ENCODE measurements at regions not wholly inside any gene's neighbourhood (a gene's known extent, or its start where the extent isn't known, plus 50 kb on each side); places are given as distances from the start of the nearest gene placed in this dataset.
"Not testable (repeated sequence)": the region's sequence is repeated elsewhere in the genome, so short reads cannot be mapped to it uniquely, and the experiment has no call there.

DNA sequence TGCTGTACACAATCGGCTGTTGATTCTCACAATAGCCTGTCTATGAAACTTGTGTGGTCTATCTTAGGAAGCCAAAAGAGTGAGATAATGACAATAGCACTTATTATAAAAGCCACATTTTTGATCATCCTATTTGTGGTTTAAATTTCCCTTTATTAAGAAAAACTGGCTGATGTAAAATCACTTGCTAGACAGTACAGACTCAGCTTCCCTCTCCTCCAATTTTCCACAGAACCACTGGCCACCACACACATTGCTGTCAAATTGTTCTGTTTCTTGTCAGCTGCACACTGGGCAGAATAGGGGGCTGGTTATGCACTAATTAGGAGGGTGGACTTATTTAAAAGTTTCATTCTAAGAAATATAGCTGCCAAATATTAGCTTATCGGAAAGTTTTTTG lies 425.9 kb downstream of the EPHA3 start:
- no peak for DNase-seq

DNA sequence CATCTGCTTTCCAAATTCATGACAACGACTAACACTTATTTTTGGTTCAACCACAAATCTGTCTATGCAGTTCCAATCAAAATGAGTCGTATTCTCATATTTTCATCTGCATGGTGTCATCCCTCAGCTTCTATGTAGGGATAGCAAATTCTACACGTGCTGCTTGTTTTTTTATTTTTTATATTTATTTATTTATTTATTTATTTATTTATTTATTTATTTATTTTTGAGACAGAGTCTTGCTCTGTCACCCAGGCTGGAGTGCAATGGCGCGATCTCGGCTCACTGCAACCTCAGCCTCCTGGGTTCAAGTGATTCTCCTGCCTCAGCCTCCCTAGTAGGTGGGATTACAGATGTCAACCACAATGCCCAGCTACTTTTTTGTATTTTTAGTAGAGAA lies 447.2 kb downstream of the EPHA3 start:
- not testable (repeated sequence) for DNase-seq

DNA sequence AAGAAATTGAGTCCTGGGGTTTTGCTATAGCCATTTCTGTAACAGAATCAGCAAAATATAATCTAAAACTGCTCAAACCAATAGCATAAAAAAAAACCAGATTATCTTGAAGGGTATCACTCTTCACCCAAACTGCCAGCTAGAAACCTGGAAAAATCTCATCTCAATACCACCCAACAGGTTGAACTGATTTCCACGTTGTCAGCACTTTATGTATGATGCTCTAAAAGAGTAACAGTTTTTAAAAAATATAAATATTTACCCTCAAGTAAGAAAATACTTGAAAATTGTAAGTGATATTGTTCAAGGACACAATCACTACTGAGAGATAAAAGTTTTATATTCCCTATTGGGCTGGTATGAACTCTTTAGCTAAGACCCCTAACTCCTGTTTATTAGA lies 451.3 kb downstream of the EPHA3 start:
- no peak for DNase-seq

DNA sequence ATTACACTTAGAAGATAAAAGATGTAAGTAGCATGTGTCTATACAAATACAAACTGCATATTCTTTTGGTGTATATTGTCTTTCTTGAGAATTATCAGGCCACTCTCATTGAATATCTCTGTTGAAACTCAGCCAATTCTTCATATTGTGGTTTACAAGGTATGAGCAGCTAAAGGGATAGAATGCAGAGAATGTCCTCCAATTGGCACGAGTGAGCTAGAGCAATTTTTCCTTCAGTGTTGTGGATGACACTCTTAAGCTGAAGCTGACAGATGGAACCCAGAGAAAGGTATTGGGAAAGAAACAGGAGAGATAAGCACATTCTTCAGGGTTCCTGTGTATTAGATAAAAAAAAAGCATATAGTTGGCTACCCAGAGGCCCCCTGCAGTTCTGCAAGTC lies 453.1 kb downstream of the EPHA3 start:
- DNase-seq, result no peak

DNA sequence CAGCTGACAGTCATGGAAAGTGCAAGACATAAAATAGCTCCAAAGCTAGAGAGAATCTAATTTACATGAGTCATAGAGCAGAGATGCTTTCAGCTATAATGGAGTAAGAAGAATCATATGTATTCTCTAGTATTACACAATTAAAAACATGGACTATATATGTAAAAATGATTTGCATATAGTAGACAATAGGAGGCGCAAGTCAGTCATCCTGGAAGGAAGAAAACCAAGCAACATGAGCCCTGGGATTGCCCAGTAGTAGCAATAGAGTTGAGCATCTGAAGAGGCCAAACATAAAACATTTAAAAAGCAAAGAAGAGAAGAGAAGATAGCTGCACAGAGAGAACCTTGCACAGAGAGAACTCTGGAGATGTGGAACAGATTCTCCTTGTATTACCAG lies 455.0 kb downstream of the EPHA3 start:
- DNase-seq, result no peak

DNA sequence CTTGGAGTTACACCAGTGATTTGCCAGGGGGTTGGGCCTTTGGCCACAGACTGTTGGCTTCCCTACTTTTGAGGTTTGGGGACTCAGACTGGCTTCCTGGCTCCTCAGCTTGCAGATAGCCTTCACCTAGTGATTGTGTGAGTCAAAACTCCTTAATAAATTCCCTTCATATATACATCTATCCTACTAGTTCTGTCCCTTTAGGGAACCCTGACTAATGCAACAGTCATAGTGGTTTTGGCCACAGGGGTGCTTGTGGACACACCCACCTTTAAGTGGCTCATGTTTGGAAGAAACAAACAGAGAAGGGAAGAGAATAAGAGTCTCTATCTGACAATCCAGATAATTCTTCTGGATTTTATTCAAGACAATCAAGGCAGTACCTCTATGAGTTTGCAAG lies 457.7 kb downstream of the EPHA3 start:
- no peak for DNase-seq

DNA sequence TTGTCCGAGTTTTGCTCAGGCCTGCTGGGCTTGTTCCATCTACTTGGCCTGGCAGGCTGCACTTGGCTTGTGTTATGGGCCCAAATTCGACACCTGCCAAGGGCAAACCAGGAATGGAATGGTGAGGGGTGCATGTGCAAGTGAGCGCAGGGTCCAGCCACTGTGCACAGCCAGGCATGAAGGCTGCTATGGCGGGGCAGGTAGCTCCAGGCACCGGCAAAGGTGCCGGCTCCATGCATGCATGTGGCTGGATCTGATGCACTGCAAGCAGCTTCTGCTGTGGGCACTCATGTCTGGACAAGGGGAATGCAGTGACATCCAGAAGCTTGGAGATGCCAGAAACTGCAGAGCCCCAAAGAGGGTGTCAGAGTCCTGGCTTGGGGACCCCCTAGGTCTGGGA lies 463.0 kb downstream of the EPHA3 start:
- no peak for DNase-seq

DNA sequence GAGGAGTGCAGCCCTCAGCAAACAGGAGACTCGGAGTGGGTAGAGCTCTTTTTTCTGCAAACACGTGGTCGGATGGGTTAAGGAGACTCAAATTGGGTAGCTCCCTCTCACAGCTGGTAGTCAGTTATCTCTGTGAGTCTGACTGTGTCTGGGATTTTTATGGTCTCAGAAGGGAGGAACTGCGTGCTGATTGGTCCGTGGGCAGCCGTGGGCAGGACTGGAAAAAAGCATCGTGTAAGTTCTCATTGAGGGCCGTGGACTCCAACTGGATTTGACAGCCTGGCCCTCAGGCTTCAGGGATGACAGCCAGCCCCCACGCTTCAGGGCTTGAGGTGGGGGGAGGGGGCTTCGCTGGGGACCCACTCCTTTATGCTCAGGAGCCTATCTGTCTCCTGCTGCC lies 463.9 kb downstream of the EPHA3 start:
- DNase-seq, result no peak

DNA sequence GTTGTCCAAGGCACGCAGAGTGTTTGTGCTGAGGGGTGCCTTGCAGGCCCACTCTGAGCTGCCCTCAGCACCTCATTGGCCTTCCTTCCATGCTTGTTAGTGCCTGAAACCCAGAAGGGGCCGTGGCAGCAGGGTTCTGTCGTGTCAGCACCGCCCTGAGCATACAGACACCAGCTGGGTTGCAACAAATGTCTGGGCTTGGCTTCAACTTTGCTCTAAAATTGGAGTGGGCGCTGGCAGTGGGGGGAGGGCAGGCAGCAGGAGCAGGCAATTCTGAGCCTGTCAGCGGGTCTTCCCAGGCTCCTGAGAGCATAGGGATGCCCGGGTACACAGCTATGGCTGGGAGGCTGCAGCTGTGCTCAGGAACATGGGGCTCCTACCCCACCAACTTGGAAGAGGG lies 464.3 kb downstream of the EPHA3 start:
- DNase-seq, result no peak

DNA sequence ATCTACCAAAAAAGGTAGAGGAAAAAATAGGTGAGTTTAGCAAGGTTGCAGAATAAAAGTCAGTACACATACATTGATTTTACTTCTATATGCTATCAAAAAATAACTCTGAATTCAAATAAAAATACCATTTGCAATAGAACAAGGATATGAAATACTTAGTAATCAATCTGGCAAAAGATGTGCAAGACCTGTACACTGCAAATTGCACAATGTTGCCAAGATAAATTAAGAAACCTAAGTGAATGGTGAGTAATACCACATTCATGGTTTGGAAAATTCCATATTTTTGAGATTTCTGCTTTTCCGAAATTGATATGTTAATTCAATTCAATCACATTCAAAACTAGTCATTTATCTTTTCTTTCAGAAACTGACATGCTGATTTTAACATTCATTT lies 464.8 kb downstream of the EPHA3 start:
- DNase-seq, result no peak

DNA sequence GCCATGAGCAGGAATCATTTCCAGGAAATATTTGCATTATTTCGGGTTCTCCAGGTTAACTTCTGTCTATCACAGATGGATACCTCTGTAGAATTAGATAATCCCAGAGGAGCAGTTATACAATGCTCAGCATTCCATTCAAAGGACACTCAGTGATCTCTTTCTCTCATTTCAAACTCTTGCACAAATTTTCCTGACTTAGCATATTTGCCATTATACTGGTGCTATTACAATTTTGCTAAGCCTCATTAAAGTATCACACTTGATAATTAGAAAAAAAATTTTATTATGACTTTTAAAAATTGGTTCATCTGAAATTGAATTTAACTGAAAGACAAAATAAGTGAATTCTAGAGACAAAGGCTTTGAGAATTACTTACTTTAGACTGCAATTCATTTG lies 469.0 kb downstream of the EPHA3 start:
- DNase-seq, result no peak

DNA sequence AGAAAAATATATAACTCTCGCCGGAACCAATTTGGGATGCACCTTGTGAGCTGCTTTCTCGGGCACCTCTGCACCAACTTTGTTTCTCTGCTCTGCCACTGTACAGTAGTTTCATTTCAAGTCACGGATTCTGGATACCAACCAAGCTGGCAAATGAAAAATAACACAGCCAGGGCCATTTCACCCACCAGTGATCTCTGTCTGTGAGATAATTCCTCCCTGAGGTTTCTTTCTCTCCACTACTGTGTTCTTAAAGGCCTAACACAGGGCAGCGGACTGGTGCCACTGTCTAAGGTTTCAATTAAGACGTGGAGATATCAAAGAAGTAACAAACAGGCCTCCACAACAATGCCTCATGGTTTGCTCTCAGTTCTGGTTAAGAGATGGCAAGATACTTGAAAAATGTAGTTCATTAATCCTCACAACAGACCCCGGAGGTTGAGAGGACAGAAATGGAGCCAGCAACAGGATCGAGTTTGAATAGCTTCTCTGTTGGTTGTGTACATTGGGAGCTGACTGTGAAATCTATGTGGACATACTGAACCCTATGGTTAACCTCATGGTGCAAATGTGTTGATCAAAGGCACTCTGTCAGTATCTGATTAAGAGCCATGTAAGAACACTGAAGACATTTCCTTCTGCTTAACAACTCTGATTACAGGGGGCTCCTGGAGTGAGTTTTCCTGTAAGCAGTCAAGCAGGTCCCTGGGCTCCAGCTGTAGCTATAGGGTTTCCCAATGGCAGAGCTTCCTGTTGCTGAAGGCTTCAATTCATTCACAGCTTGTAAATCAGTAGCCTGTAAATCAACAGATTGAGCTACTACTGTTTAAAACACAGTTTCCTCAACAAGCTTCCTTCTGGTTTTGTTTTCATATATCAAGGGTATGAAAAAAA lies 470.5 kb downstream of the EPHA3 start:
- DNase-seq, result no peak

DNA sequence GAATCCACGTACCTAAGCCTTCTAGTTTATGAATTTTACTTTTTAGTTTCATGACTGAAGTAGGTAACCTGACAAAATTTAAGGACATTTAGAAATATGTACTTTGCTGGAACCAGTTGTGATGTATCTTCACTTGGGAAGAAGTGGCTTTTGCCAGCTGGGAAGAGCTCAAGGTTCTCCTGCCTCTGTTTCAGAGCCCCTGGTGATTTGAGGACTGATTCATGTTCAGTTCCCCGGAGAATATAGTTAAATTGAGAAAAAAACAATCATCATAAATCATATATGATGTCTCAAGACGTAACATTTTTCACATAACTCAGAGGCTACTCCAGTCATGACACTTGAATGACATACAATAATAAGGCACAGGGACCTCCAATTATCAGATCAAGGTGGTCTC lies 473.4 kb downstream of the EPHA3 start:
- DNase-seq, result no peak

DNA sequence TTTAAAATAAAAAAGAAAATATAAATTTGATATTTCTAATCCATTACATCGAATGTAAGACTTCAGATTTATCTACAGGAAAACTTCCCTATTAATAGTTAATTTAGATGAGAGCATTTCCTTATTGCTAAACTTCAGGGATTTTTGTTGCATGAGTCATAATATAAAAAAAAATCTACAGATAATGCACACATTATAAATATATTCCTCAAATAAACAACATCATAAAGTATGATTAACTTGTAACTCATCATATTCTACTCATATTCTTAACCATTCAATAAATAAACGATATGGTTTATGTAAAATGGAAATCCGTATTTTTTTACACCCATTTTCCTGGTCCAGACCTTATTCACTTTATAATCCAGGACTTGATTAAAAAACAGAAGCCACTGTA lies 477.0 kb downstream of the EPHA3 start:
- DNase-seq, result no peak

DNA sequence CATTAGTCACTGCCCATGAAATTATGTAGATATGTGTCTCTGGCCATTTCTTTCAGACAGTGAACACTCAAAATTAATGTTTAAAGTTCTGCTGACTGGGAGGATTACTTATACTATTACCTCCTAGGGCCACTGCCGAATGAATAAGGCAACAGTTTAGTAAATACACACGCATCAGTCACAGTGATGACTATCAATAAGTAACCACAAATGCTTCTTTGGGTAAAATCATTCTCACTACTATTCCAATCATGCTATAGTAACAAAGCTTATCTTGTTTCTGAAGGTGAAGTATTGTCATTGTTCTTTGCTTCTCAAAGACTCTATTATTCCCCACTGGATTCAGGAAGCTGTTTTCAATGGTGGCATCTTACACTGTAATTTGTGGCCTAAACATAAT lies 478.8 kb downstream of the EPHA3 start:
- DNase-seq, result no peak

DNA sequence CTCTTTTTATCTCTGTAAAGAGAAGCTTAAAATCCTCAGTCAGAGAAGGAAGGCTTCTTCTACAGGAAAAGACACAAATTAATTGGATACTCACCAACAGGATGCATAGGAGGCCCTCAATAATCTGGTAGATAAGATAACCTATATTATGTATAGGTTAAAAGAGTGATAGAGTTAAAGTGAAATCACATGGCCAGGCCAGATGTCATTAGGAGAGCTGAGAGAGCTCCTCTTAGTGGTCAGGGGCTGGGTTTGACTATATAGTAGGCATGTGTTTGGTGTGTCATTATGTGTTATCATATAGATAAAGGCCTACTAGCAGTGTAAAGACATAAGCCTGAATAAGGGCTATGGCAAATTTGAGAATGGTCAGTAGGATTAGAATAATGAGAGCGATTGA lies 479.3 kb downstream of the EPHA3 start:
- no peak for DNase-seq

DNA sequence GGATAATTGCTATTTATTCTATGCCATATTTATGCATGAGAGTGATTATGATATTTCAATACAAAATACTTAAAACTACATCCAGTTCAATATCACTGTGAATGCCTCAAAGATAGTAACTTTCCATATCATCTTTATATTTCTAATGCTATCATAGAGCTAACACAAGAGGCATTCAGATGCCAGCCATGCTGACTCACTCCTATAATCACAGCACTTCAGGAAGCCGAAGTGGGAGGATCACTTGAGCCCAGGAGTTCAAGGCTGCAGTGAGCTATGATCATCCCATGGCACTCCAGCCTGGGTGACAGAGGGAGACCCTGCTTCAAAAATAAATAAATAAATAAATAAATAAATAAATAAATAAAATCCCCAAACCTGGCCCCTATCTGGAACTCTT lies 498.7 kb downstream of the EPHA3 start:
- no peak for DNase-seq

DNA sequence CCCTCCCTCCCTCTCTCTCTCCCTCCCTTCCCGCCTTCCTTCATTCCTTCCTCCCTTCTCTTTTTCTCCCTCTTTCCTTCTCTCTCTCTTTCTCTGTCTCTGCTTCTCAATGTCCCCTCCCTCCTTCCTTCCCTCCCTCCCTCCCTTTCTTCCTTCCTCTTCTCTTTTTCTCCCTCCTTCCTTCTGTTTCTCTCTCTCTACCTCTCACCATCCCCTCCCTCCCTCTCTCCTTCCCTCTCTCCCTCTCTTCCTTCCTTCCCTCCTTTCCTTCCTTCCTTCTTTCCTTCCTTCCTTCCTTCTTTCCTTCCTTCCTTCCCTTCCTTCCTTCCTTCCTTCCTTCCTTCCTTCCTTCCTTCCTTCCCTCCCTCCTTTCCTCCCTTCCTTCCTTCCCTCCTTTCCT lies 504.6 kb downstream of the EPHA3 start:
- no peak for DNase-seq

DNA sequence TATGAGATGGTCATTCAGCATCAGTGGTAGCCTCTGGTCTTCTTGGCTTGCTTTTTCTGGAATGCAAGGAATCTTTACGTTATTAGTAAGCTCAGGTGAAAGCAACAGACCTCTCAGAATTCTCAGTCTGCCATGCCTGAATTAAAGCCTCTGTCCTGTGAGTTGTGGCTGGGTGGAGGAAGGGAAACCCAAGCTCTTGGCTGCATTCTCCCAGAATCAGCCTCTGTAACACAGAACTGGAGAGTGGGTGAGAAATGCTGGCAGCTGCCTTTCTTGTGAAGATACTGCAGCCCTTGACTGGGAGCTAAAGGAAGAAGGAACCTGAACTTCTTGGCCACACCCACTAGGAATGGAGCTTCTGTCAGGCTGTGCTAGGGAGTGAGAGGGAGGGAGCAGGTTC lies 505.8 kb downstream of the EPHA3 start:
- DNase-seq, result no peak

DNA sequence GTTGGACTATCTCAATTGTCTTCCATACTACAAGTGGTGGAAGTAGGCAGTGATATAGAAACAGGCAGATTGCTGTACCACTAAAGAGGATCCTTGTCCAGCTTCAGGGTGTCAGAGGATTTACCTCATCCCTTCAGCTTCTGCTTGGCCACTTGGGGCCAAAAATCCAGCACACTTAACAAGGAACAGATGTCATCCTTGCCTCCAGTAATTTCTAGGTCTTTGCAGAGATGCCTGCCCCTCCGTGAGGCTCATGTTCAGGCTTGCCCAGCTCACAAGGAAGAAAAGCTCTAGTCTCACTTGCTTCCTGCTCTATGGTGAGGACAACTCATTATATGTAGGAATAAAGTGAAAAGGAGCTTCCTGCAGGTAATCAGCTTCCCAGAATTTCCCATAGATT lies 510.3 kb downstream of the EPHA3 start:
- DNase-seq, result no peak

DNA sequence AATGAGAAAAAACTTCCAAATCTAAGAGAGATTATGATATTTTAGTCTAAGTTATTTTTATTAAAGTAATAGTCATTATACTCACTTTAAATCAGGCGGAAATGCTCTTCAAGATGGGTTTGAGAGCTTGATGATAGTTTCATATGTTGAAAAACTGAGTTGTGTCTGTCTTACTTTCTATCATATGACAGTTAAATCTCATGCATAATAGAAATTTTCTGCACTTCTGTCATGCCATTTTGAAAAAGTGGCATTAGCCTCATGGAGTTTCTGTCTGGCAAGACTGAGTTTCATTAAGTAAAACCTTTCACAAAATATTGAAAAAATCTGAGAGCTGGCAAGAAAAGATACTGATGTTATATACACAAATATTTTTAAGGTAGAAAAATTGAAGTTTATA lies 511.8 kb downstream of the EPHA3 start:
- no peak for DNase-seq

DNA sequence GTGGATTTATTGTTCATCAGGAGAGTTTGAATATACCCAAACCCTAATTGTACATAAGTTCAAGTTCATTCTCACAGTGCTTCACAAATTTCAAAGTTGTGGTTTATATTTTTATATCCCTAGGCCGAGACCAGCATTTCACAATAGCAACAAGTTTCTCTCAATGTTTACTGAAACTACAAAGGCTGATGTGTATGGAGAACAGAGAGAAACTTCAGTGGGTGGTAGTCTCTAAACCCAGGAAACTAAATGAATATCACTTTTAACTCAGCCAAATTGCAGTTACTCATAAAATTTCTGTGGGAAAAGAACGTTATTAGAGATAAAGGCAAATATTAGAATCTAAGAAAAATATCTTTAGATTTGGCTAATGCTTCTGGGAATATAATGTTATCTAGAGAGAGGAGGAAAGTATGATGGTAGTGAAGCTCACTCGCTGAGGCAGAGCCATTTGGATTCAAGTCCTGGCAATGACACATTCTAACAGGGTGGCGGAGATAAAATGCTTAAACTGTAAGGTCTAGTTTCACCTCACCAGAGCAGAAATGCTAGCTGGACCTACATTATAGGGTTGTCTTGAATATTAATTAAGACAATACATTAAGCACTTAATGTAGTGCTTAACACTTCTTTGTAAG lies 514.8 kb downstream of the EPHA3 start:
- no peak for DNase-seq

DNA sequence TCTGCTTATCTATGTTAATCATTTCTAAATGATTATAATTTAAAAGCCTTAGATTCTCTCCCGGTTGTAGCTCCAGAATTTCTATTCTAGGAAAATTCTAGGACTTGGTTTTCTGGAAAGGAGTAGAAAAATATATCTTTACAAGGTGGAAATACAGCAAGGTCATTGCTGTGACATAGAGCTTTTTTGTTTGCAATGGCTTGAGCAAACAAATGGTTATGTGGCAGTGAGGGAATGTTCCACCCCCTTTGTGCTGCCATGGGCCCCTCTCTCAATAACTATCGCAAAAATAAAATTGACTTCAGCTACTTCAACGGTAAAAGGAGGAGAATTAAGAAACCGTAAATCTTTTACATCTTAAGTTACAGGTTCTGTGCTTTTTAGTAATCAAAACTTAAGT lies 517.1 kb downstream of the EPHA3 start:
- no peak for DNase-seq

DNA sequence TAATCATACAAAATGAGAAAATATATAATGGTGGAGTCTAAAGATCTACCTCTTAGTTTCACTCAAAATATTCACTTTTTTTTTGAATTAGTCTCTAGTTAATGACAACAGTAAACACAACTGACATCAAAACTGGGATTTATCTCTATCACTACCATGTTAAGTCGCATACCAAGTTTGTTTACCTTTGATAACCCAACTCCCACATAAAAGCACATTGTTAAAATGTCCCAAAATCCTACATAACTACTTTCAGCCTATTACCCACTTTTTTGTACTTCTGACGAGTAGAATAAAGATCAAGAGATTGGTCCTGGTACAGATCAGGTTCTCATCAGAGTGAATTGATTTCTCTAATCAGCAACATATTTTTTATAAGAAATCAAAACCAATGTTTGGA lies 518.5 kb downstream of the EPHA3 start:
- no peak for DNase-seq
